DOHH2 (cell line): ENCODE measurements at regions not wholly inside any gene's neighbourhood (a gene's known extent, or its start where the extent isn't known, plus 50 kb on each side); places are given as distances from the start of the nearest gene placed in this dataset.
"Not testable (repeated sequence)": the region's sequence is repeated elsewhere in the genome, so short reads cannot be mapped to it uniquely, and the experiment has no call there.

ENCODE experiments used
- H3F3A ChIP-seq: fragments of 200-600 bp; sonication (generic), shearing (Covaris generic); 2 replicates; pipeline ENCODE4 v1.6.0; 2016; ENCODE audit warnings: antibody characterized with exemption, mild to moderate bottlenecking; ENCODE audit not compliant: control insufficient read depth, insufficient read depth
- H3K27ac ChIP-seq: fragments of 200-600 bp; sonication (generic); 2 replicates; pipeline ENCODE4 v1.5.1; 2014; ENCODE audit warnings: low read depth, mild to moderate bottlenecking, low read length, moderate library complexity
- H3K27me3 ChIP-seq: fragments of 200-600 bp; sonication (generic); 2 replicates; pipeline ENCODE4 v1.6.1; 2014; ENCODE audit warnings: mild to moderate bottlenecking, low read length, mixed read lengths; ENCODE audit not compliant: control insufficient read depth
- H3K36me3 ChIP-seq: fragments of 200-600 bp; sonication (generic); 2 replicates; pipeline ENCODE4 v1.6.1; 2014; ENCODE audit warnings: mild to moderate bottlenecking, low read length, moderate library complexity, mixed read lengths; ENCODE audit not compliant: control insufficient read depth
- H3K4me1 ChIP-seq: fragments of 200-600 bp; sonication (generic); 2 replicates; pipeline ENCODE4 v1.6.1; 2014; ENCODE audit warnings: mild to moderate bottlenecking, low read length, mixed read lengths; ENCODE audit not compliant: control insufficient read depth
- H3K4me2 ChIP-seq: fragments of 200-600 bp; sonication (generic); 2 replicates; pipeline ENCODE4 v1.6.0; 2014; ENCODE audit warnings: mild to moderate bottlenecking, low read length, moderate library complexity
- H3K4me3 ChIP-seq: fragments of 200-600 bp; sonication (generic); 2 replicates; pipeline ENCODE4 v1.5.1; 2014; ENCODE audit warnings: mild to moderate bottlenecking, low read length, mixed read lengths
- H3K79me2 ChIP-seq: fragments of 200-600 bp; sonication (generic); 2 replicates; pipeline ENCODE4 v1.6.1; 2014; ENCODE audit warnings: mild to moderate bottlenecking, low read length, mixed read lengths; ENCODE audit not compliant: control insufficient read depth
- H3K9me2 ChIP-seq: fragments of 200-600 bp; sonication (generic); replicated peaks from 2 replicates; pipeline ENCODE4 v1.6.1; 2014; ENCODE audit warnings: mild to moderate bottlenecking, low read length, mixed read lengths; ENCODE audit not compliant: control insufficient read depth
- H3K9me3 ChIP-seq: fragments of 200-600 bp; sonication (generic); 2 replicates; pipeline ENCODE4 v1.6.1; 2014; ENCODE audit warnings: antibody characterized with exemption, low read length, mixed read lengths; ENCODE audit not compliant: control insufficient read depth, insufficient read depth
- H4K20me1 ChIP-seq: fragments of 200-600 bp; sonication (generic); 2 replicates; pipeline ENCODE4 v1.6.0; 2014; ENCODE audit warnings: low read depth, mild to moderate bottlenecking, antibody characterized with exemption, low read length, moderate library complexity; ENCODE audit not compliant: control insufficient read depth, insufficient read depth
- CTCF ChIP-seq: fragments of 200-600 bp; sonication (generic); IDR thresholded peaks from one replicate; pipeline ENCODE4 v1.5.1; 2014; ENCODE audit warnings: antibody characterized with exemption, mild to moderate bottlenecking, low read depth, low read length; ENCODE audit not compliant: poor library complexity, severe bottlenecking
- EZH2phosphoT487 ChIP-seq: fragments of 200-600 bp; sonication (generic); IDR thresholded peaks from 2 replicates; pipeline ENCODE4 v1.6.1; 2017; ENCODE audit warnings: borderline replicate concordance, mild to moderate bottlenecking, antibody characterized with exemption, low read length, moderate library complexity, mixed read lengths

GRCh38 chr7:46264646-46265045 lies 343.6 kb upstream of the IGFBP3 start:
- H3K4me1 ChIP-seq = no peaks in the 10 kb centered on the region
- H3F3A ChIP-seq = no peaks in the 10 kb centered on the region
- H3K79me2 ChIP-seq = no peaks in the 10 kb centered on the region
- no peaks in the 10 kb centered on the region for H3K9me2 ChIP-seq
- TF ChIP-seq EZH2phosphoT487 (no peak), CTCF (no peak)
- no peaks in the 10 kb centered on the region for H3K27me3 ChIP-seq
- no peak overlapping the region for H3K27ac ChIP-seq
- no peak overlapping the region for H3K4me3 ChIP-seq
- H3K9me3 ChIP-seq = no peaks in the 10 kb centered on the region; the same call in 1 of the 2 replicates
- H3K4me2 ChIP-seq = no peak overlapping the region
- no peaks in the 10 kb centered on the region for H4K20me1 ChIP-seq
- no peaks in the 10 kb centered on the region for H3K36me3 ChIP-seq

- H3K36me3 ChIP-seq, H3K79me2 ChIP-seq, H3K9me3 ChIP-seq, H3K4me1 ChIP-seq, H3K27me3 ChIP-seq, H3F3A ChIP-seq, H3K4me3 ChIP-seq, H4K20me1 ChIP-seq, H3K4me2 ChIP-seq, H3K9me2 ChIP-seq, H3K27ac ChIP-seq: not testable (repeated sequence)
These were observed 340.6 kb upstream of the IGFBP3 start for GRCh38 chr7:46261638-46262037.

GRCh38 chr7:46259947-46260346 lies 338.9 kb upstream of the IGFBP3 start:
- no peak for TF ChIP-seq EZH2phosphoT487
- no peak for TF ChIP-seq CTCF
- Histone ChIP-seq H4K20me1 (no peaks in the 10 kb centered on the region), H3K36me3 (no peaks in the 10 kb centered on the region)

GRCh38 chr7:46257761-46258448 lies 336.8 kb upstream of the IGFBP3 start:
- no peak for TF ChIP-seq CTCF
- no peak for TF ChIP-seq EZH2phosphoT487
- H3K36me3 ChIP-seq = no peaks in the 10 kb centered on the region
- no peaks in the 10 kb centered on the region; the same call in 1 of the 2 replicates for H3K9me3 ChIP-seq
- no peaks in the 10 kb centered on the region for H3K9me2 ChIP-seq
- no peak overlapping the region for H3K4me2 ChIP-seq
- no peaks in the 10 kb centered on the region for H3F3A ChIP-seq
- no peak overlapping the region for H3K27ac ChIP-seq
- H3K79me2 ChIP-seq = no peaks in the 10 kb centered on the region
- no peaks in the 10 kb centered on the region for H4K20me1 ChIP-seq
- no peaks in the 10 kb centered on the region for H3K27me3 ChIP-seq
- H3K4me3 ChIP-seq = no peak overlapping the region
- H3K4me1 ChIP-seq = no peaks in the 10 kb centered on the region

More at GRCh38 chr7:46259947-46260346, 338.9 kb upstream of the IGFBP3 start:
- no peak overlapping the region for H3K4me2 ChIP-seq
- H3F3A ChIP-seq = no peaks in the 10 kb centered on the region
- no peak overlapping the region for H3K4me3 ChIP-seq
- H3K27me3 ChIP-seq = no peaks in the 10 kb centered on the region
- no peaks in the 10 kb centered on the region for H3K9me2 ChIP-seq
- no peaks in the 10 kb centered on the region; the same call in 1 of the 2 replicates for H3K9me3 ChIP-seq
- H3K27ac ChIP-seq = no peak overlapping the region
- H3K4me1 ChIP-seq = no peaks in the 10 kb centered on the region
- no peaks in the 10 kb centered on the region for H3K79me2 ChIP-seq
